T-helper 17 cell (primary cell): ENCODE measurements at regions not wholly inside any gene's neighbourhood (a gene's known extent, or its start where the extent isn't known, plus 50 kb on each side); places are given as distances from the start of the nearest gene placed in this dataset.

Experiments used
- ATAC-seq: fragments of 150-1000 bp; cut with Tn5 transposase; 2 replicates; pipeline ENCODE4 v1.10.0; 2021; ENCODE audit warnings: mild to moderate bottlenecking, moderate library complexity
- DNase-seq, 3 donors: peaks; one replicate each; pipeline versions ENCODE4 v3.0.0 to v3.0.0-alpha.2; 2020 to 2021
- H3K9me3 ChIP-seq: one replicate; pipeline ENCODE4 v1.7.0; 2013; ENCODE audit warnings: low read length, mild to moderate bottlenecking; ENCODE audit not compliant: control insufficient read depth, poor library complexity, severe bottlenecking
- H3K27ac Mint-ChIP-seq: one replicate; pipeline ENCODE4 v1.8.0; 2022; ENCODE audit warnings: mild to moderate bottlenecking, moderate library complexity, mixed read lengths
- H3K27me3 Mint-ChIP-seq: one replicate; pipeline ENCODE4 v1.8.0; 2022; ENCODE audit warnings: mixed read lengths
- H3K36me3 Mint-ChIP-seq: one replicate; pipeline ENCODE4 v1.8.0; 2022; ENCODE audit warnings: low read depth, mixed read lengths
- H3K4me1 Mint-ChIP-seq: one replicate; pipeline ENCODE4 v1.8.0; 2022; ENCODE audit warnings: mild to moderate bottlenecking, mixed read lengths
- H3K4me3 Mint-ChIP-seq: one replicate; pipeline ENCODE4 v1.8.0; 2022; ENCODE audit warnings: mild to moderate bottlenecking, moderate library complexity, mixed read lengths

GRCh38 chr1:30411206-30411605, 312.2 kb downstream of the MATN1 start:
- Mint-ChIP-seq H3K4me1 (peaks cover 3% of the 10 kb centered on the region), H3K27me3 (peaks cover 76% of the 10 kb centered on the region), H3K4me3 (no peak overlapping the region), H3K36me3 (peaks cover 2% of the 10 kb centered on the region), H3K27ac (no peak overlapping the region)
- ATAC-seq (no peak), DNase-seq (no peak)
- no peaks in the 10 kb centered on the region for H3K9me3 ChIP-seq

GRCh38 chr1:30410153-30410851, 313.1 kb downstream of the MATN1 start:
- Mint-ChIP-seq H3K27me3 (peaks cover 77% of the 10 kb centered on the region), H3K27ac (no peak overlapping the region), H3K4me1 (peaks cover 3% of the 10 kb centered on the region), H3K4me3 (no peak overlapping the region), H3K36me3 (peaks cover 2% of the 10 kb centered on the region)
- no peak for DNase-seq
- H3K9me3 ChIP-seq: no peaks in the 10 kb centered on the region
- ATAC-seq: no peak

- no peak for DNase-seq
- ATAC-seq: no peak
- Mint-ChIP-seq H3K4me1 (peaks cover 3% of the 10 kb centered on the region), H3K36me3 (peaks cover 2% of the 10 kb centered on the region), H3K27ac (no peak overlapping the region), H3K27me3 (peaks cover 76% of the 10 kb centered on the region), H3K4me3 (no peak overlapping the region)
- H3K9me3 ChIP-seq: no peaks in the 10 kb centered on the region
These were observed 313.8 kb downstream of the MATN1 start for GRCh38 chr1:30409476-30410152.

- peaks cover 78% of the 10 kb centered on the region for H3K27me3 Mint-ChIP-seq
- H3K9me3 ChIP-seq: no peaks in the 10 kb centered on the region
- DNase-seq (no peak), ATAC-seq (no peak)
- no peak overlapping the region for H3K27ac Mint-ChIP-seq
- H3K4me3 Mint-ChIP-seq: no peak overlapping the region
- H3K4me1 Mint-ChIP-seq: peaks cover 3% of the 10 kb centered on the region
- peaks cover 2% of the 10 kb centered on the region for H3K36me3 Mint-ChIP-seq
These were observed 315.4 kb downstream of the MATN1 start for GRCh38 chr1:30407865-30408580.

- DNase-seq: no peak
- H3K27ac Mint-ChIP-seq: no peak overlapping the region
- no peaks in the 10 kb centered on the region for H3K9me3 ChIP-seq
- no peak overlapping the region for H3K4me3 Mint-ChIP-seq
- H3K36me3 Mint-ChIP-seq: peaks cover 2% of the 10 kb centered on the region
- ATAC-seq: no peak
- peaks cover 78% of the 10 kb centered on the region for H3K27me3 Mint-ChIP-seq
- H3K4me1 Mint-ChIP-seq: peaks cover 3% of the 10 kb centered on the region
These were observed 316.2 kb downstream of the MATN1 start for GRCh38 chr1:30406996-30407864.

- Mint-ChIP-seq H3K36me3 (peaks cover 2% of the 10 kb centered on the region), H3K27ac (no peak overlapping the region), H3K4me3 (no peak overlapping the region), H3K27me3 (peaks cover 73% of the 10 kb centered on the region), H3K4me1 (no peaks in the 10 kb centered on the region)
- H3K9me3 ChIP-seq: no peaks in the 10 kb centered on the region
- ATAC-seq (no peak), DNase-seq (no peak)
These were observed 317.7 kb downstream of the MATN1 start for GRCh38 chr1:30405631-30406212.

GRCh38 chr1:30405081-30405480, 318.3 kb downstream of the MATN1 start:
- H3K9me3 ChIP-seq: no peaks in the 10 kb centered on the region
- Mint-ChIP-seq H3K4me1 (no peaks in the 10 kb centered on the region), H3K27me3 (peaks cover 75% of the 10 kb centered on the region), H3K36me3 (peaks cover 2% of the 10 kb centered on the region), H3K27ac (no peak overlapping the region), H3K4me3 (no peak overlapping the region)
- ATAC-seq (no peak), DNase-seq (no peak)

GRCh38 chr1:30404341-30404740, 319.0 kb downstream of the MATN1 start:
- peaks cover 78% of the 10 kb centered on the region for H3K27me3 Mint-ChIP-seq
- H3K27ac Mint-ChIP-seq: no peak overlapping the region
- ATAC-seq (no peak), DNase-seq (no peak)
- no peak overlapping the region for H3K4me3 Mint-ChIP-seq
- H3K9me3 ChIP-seq: no peaks in the 10 kb centered on the region
- H3K4me1 Mint-ChIP-seq: peaks cover under 1% of the 10 kb centered on the region
- H3K36me3 Mint-ChIP-seq: peaks cover 2% of the 10 kb centered on the region

GRCh38 chr1:30403726-30404125, 319.7 kb downstream of the MATN1 start:
- ATAC-seq (no peak), DNase-seq (no peak)
- Mint-ChIP-seq H3K4me3 (no peak overlapping the region), H3K27ac (no peak overlapping the region), H3K4me1 (peaks cover 3% of the 10 kb centered on the region), H3K36me3 (peaks cover 2% of the 10 kb centered on the region), H3K27me3 (peaks cover 75% of the 10 kb centered on the region)
- H3K9me3 ChIP-seq: no peaks in the 10 kb centered on the region

- Mint-ChIP-seq H3K36me3 (peaks cover 2% of the 10 kb centered on the region), H3K27me3 (peaks cover 72% of the 10 kb centered on the region), H3K4me1 (peaks cover 3% of the 10 kb centered on the region), H3K27ac (no peak overlapping the region), H3K4me3 (no peak overlapping the region)
- DNase-seq (no peak), ATAC-seq (no peak)
- no peaks in the 10 kb centered on the region for H3K9me3 ChIP-seq
These were observed 320.2 kb downstream of the MATN1 start for GRCh38 chr1:30403061-30403645.

GRCh38 chr1:30402031-30402430, 321.4 kb downstream of the MATN1 start:
- DNase-seq (no peak), ATAC-seq (no peak)
- Mint-ChIP-seq H3K4me3 (no peak overlapping the region), H3K27me3 (peaks cover 65% of the 10 kb centered on the region), H3K27ac (no peak overlapping the region), H3K4me1 (peaks cover 3% of the 10 kb centered on the region), H3K36me3 (peaks cover 5% of the 10 kb centered on the region)
- no peaks in the 10 kb centered on the region for H3K9me3 ChIP-seq

GRCh38 chr1:30400507-30400906, 322.9 kb downstream of the MATN1 start:
- Mint-ChIP-seq H3K36me3 (peaks cover 3% of the 10 kb centered on the region), H3K4me3 (no peak overlapping the region), H3K4me1 (peaks cover 3% of the 10 kb centered on the region), H3K27ac (no peak overlapping the region), H3K27me3 (peaks cover 57% of the 10 kb centered on the region)
- H3K9me3 ChIP-seq: no peaks in the 10 kb centered on the region
- ATAC-seq (no peak), DNase-seq (no peak)
